Sigmoid colon (tissue), 3 donors: ENCODE measurements at regions not wholly inside any gene's neighbourhood (a gene's known extent, or its start where the extent isn't known, plus 50 kb on each side); places are given as distances from the start of the nearest gene placed in this dataset.

Experiments
- POLR2A ChIP-seq, 2 donors: fragments of 450-650 bp; IDR thresholded peaks; one replicate each; pipeline ENCODE4 v1.6.1; 2016; ENCODE audit warnings: antibody characterized with exemption in 2 of 2, mild to moderate bottlenecking in 2 of 2, moderate library complexity in 2 of 2
- TF ChIP-seq, protein P1 (sequence below), 4 experiments: fragments of 450-650 bp in 3 of 4; fragments of 200-600 bp in 1 of 4; IDR thresholded peaks; one replicate each; pipeline ENCODE4 v1.5.1; 2016 to 2019; ENCODE audit warnings: antibody characterized with exemption in 4 of 4, mild to moderate bottlenecking in 3 of 4, moderate library complexity in 2 of 4

DNA sequence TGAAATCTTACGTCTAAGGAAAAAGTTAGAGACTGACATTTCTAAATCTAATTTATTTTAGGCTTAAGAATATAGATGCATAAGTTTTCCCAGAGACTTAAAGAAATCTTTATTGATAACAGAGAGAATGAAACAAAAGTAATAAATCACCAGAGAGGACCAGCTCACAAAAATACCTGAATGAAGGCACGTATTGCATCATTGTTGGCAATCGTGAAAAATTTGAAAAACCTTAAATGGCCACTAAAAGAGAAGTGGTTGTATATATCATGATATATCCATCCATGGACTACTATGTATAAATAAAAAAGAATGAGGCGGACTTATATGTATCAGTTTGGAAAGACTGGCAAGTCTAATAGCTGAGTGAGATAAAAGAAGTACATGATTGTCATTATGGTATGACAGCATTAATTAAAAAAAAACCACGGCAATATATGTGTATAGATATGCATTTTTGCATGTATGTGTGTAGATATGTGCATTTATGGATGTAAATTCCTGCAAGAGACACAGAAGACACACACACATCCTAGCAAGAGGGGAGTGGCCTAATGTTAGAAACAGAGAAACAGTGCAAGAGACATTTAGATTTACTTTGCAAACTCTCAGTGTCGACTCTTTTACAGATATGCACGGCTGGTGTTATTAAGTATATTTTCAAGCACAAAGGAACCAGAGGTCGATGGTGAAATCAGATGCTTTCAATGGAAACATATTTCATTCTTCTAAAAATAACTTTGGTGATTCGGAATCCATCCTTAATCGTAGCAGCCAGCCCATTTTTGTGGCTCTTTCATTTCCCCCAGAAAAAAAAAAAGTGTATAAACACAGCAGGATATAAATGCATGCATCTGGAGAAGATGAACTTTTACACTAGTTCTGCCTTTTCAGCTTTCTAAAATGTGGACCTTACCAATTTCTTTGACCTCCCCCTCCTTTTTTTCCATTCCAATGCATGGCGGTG is 156.1 kb upstream of the SALL4 start:
- TF ChIP-seq, protein P1, sequence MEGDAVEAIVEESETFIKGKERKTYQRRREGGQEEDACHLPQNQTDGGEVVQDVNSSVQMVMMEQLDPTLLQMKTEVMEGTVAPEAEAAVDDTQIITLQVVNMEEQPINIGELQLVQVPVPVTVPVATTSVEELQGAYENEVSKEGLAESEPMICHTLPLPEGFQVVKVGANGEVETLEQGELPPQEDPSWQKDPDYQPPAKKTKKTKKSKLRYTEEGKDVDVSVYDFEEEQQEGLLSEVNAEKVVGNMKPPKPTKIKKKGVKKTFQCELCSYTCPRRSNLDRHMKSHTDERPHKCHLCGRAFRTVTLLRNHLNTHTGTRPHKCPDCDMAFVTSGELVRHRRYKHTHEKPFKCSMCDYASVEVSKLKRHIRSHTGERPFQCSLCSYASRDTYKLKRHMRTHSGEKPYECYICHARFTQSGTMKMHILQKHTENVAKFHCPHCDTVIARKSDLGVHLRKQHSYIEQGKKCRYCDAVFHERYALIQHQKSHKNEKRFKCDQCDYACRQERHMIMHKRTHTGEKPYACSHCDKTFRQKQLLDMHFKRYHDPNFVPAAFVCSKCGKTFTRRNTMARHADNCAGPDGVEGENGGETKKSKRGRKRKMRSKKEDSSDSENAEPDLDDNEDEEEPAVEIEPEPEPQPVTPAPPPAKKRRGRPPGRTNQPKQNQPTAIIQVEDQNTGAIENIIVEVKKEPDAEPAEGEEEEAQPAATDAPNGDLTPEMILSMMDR (IDR thresholded peaks at IDR 0.05), result no peak
- TF ChIP-seq POLR2A (IDR thresholded peaks at IDR 0.05), result no peak
